DND-41 (cell line): ENCODE measurements at regions not wholly inside any gene's neighbourhood (a gene's known extent, or its start where the extent isn't known, plus 50 kb on each side); places are given as distances from the start of the nearest gene placed in this dataset.

Experiments used
- EZH2 ChIP-seq: IDR thresholded peaks from 3 replicates; pipeline ENCODE4 v1.6.1; 2012; ENCODE audit warnings: borderline replicate concordance, low read depth, mild to moderate bottlenecking, moderate library complexity, low read length, inconsistent platforms; ENCODE audit not compliant: severe bottlenecking
- TF ChIP-seq, protein P1 (sequence below): IDR thresholded peaks from 2 replicates; pipeline ENCODE4 v1.5.1; 2012; ENCODE audit warnings: borderline replicate concordance, low read length, moderate library complexity, mild to moderate bottlenecking; ENCODE audit not compliant: poor library complexity, severe bottlenecking; ENCODE audit errors: extremely low read depth

- TF ChIP-seq, protein P1, sequence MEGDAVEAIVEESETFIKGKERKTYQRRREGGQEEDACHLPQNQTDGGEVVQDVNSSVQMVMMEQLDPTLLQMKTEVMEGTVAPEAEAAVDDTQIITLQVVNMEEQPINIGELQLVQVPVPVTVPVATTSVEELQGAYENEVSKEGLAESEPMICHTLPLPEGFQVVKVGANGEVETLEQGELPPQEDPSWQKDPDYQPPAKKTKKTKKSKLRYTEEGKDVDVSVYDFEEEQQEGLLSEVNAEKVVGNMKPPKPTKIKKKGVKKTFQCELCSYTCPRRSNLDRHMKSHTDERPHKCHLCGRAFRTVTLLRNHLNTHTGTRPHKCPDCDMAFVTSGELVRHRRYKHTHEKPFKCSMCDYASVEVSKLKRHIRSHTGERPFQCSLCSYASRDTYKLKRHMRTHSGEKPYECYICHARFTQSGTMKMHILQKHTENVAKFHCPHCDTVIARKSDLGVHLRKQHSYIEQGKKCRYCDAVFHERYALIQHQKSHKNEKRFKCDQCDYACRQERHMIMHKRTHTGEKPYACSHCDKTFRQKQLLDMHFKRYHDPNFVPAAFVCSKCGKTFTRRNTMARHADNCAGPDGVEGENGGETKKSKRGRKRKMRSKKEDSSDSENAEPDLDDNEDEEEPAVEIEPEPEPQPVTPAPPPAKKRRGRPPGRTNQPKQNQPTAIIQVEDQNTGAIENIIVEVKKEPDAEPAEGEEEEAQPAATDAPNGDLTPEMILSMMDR = no peak
- TF ChIP-seq EZH2 = no peak
These were observed 307.9 kb downstream of the RPIA start for GRCh38 chr2:88999365-88999764.
